ENCODE measurements at regions not wholly inside any gene's neighbourhood (a gene's known extent, or its start where the extent isn't known, plus 50 kb on each side); places are given as distances from the start of the nearest gene placed in this dataset.

GRCh38 chr6:40232698-40233097, 298.4 kb upstream of the MOCS1 start:
- Histone ChIP-seq H3K4me2 (no peak overlapping the region), H3K4me3 (no peak overlapping the region), H4K20me1 (no peaks in the 10 kb centered on the region), H3K9ac (no peak overlapping the region), H3K4me1 (no peaks in the 10 kb centered on the region), H3K27me3 (no peaks in the 10 kb centered on the region), H3K9me3 (replicated peaks in 1 of 11) (peaks cover 0 to 25% (median 13%) of the 10 kb centered on the region in 11 experiments; a peak in 15 of 22 replicates), H3K27ac (no peak overlapping the region), H3K36me3 (no peaks in the 10 kb centered on the region)
- no peak for TF ChIP-seq Cebpa-rat (IDR thresholded peaks at IDR 0.05)

- H3K27me3 ChIP-seq: no peaks in the 10 kb centered on the region
- TF ChIP-seq Cebpa-rat (IDR thresholded peaks at IDR 0.05): no peak
- H3K9ac ChIP-seq: no peak overlapping the region
- H3K9me3 ChIP-seq (replicated peaks in 1 of 11): peaks cover 7 to 25% (median 16%) of the 10 kb centered on the region in 11 experiments; a peak in 21 of 22 replicates
- H3K4me3 ChIP-seq: no peak overlapping the region
- H4K20me1 ChIP-seq: no peaks in the 10 kb centered on the region
- no peaks in the 10 kb centered on the region for H3K36me3 ChIP-seq
- no peak overlapping the region for H3K4me2 ChIP-seq
- no peaks in the 10 kb centered on the region for H3K4me1 ChIP-seq
- H3K27ac ChIP-seq: no peak overlapping the region
These were observed 293.5 kb upstream of the MOCS1 start for GRCh38 chr6:40227735-40228134.

- no peak for TF ChIP-seq Cebpa-rat (IDR thresholded peaks at IDR 0.05)
- Histone ChIP-seq H3K27me3 (no peaks in the 10 kb centered on the region), H3K27ac (no peak overlapping the region), H3K4me2 (no peak overlapping the region), H3K9me3 (replicated peaks in 1 of 11) (peaks cover 7 to 25% (median 16%) of the 10 kb centered on the region in 11 experiments; a peak in 21 of 22 replicates), H4K20me1 (no peaks in the 10 kb centered on the region), H3K9ac (no peak overlapping the region), H3K4me1 (no peaks in the 10 kb centered on the region), H3K4me3 (no peak overlapping the region), H3K36me3 (no peaks in the 10 kb centered on the region)
These were observed 288.1 kb upstream of the MOCS1 start for GRCh38 chr6:40222354-40222753.

GRCh38 chr6:40219799-40220198, 285.5 kb upstream of the MOCS1 start:
- Histone ChIP-seq H3K4me2 (no peak overlapping the region), H3K27ac (no peak overlapping the region), H3K36me3 (no peaks in the 10 kb centered on the region), H3K9ac (no peak overlapping the region), H3K27me3 (no peaks in the 10 kb centered on the region), H3K4me1 (no peaks in the 10 kb centered on the region), H3K9me3 (replicated peaks in 1 of 11) (peaks cover 7 to 16% (median 15%) of the 10 kb centered on the region in 11 experiments; a peak in 20 of 22 replicates), H3K4me3 (no peak overlapping the region), H4K20me1 (no peaks in the 10 kb centered on the region)
- TF ChIP-seq Cebpa-rat (IDR thresholded peaks at IDR 0.05): no peak

GRCh38 chr6:40210628-40211056, 276.4 kb upstream of the MOCS1 start:
- H3K4me2 ChIP-seq: peak overlapping the region in 4 of 11 experiments; percentile 14 to 26 (median 19); a peak in 4 of 22 replicates
- no peak for TF ChIP-seq Cebpa-rat (IDR thresholded peaks at IDR 0.05)

GRCh38 chr6:40205801-40206200, 271.5 kb upstream of the MOCS1 start:
- H3K9me3 ChIP-seq (replicated peaks in 1 of 11): peaks cover 24 to 46% (median 39%) of the 10 kb centered on the region in 11 experiments
- no peaks in the 10 kb centered on the region for H4K20me1 ChIP-seq
- H3K9ac ChIP-seq: no peak overlapping the region
- H3K27ac ChIP-seq: no peak overlapping the region
- TF ChIP-seq Cebpa-rat (IDR thresholded peaks at IDR 0.05): no peak
- H3K36me3 ChIP-seq: no peaks in the 10 kb centered on the region
- H3K4me2 ChIP-seq: no peak overlapping the region
- H3K4me1 ChIP-seq: peaks cover 0 to 7% (median 2%) of the 10 kb centered on the region in 10 experiments; a peak in 6 of 20 replicates
- H3K4me3 ChIP-seq: no peak overlapping the region
- H3K27me3 ChIP-seq: no peaks in the 10 kb centered on the region

More at GRCh38 chr6:40210628-40211056, 276.4 kb upstream of the MOCS1 start:
- no peaks in the 10 kb centered on the region for H3K27me3 ChIP-seq
- H3K9ac ChIP-seq: no peak overlapping the region
- H3K9me3 ChIP-seq (replicated peaks in 1 of 11): peaks cover under 1 to 6% (median 4%) of the 10 kb centered on the region in 11 experiments; a peak in 17 of 22 replicates
- H3K27ac ChIP-seq: no peak overlapping the region
- no peak overlapping the region for H3K4me3 ChIP-seq
- peaks cover 0 to 12% (median 4%) of the 10 kb centered on the region in 10 experiments; a peak in 6 of 20 replicates for H3K4me1 ChIP-seq
- H4K20me1 ChIP-seq: no peaks in the 10 kb centered on the region
- H3K36me3 ChIP-seq: no peaks in the 10 kb centered on the region

- H4K20me1 ChIP-seq: no peaks in the 10 kb centered on the region
- H3K9me3 ChIP-seq (replicated peaks in 1 of 11): peaks cover 24 to 48% (median 39%) of the 10 kb centered on the region in 11 experiments
- H3K27ac ChIP-seq: no peak overlapping the region
- no peak overlapping the region for H3K4me3 ChIP-seq
- TF ChIP-seq Cebpa-rat (IDR thresholded peaks at IDR 0.05): no peak
- no peaks in the 10 kb centered on the region for H3K36me3 ChIP-seq
- H3K9ac ChIP-seq: no peak overlapping the region
- 0 out of 20 replicates have a peak, but pooled peaks cover 0 to 3% (median 0%) of the 10 kb centered on the region in 10 experiments for H3K4me1 ChIP-seq
- H3K4me2 ChIP-seq: no peak overlapping the region
- no peaks in the 10 kb centered on the region for H3K27me3 ChIP-seq
These were observed 270.7 kb upstream of the MOCS1 start for GRCh38 chr6:40205004-40205403.

GRCh38 chr6:40197371-40197770, 263.1 kb upstream of the MOCS1 start:
- no peak overlapping the region for H3K27ac ChIP-seq
- peaks cover 4 to 16% (median 10%) of the 10 kb centered on the region in 11 experiments; a peak in 14 of 22 replicates for H3K9me3 ChIP-seq (replicated peaks in 1 of 11)
- no peaks in the 10 kb centered on the region for H4K20me1 ChIP-seq
- no peaks in the 10 kb centered on the region for H3K36me3 ChIP-seq
- TF ChIP-seq Cebpa-rat (IDR thresholded peaks at IDR 0.05): no peak
- H3K4me2 ChIP-seq: no peak overlapping the region
- H3K9ac ChIP-seq: no peak overlapping the region
- peaks cover 0 to 46% (median 40%) of the 10 kb centered on the region in 10 experiments; a peak in 17 of 20 replicates for H3K4me1 ChIP-seq
- no peak overlapping the region for H3K4me3 ChIP-seq
- no peaks in the 10 kb centered on the region for H3K27me3 ChIP-seq

GRCh38 chr6:40196135-40196518, 261.9 kb upstream of the MOCS1 start:
- Histone ChIP-seq H3K4me1 (peaks cover 0 to 52% (median 46%) of the 10 kb centered on the region in 10 experiments; a peak in 17 of 20 replicates), H3K9me3 (replicated peaks in 1 of 11) (peaks cover 0 to 5% (median 1%) of the 10 kb centered on the region in 11 experiments; a peak in 8 of 22 replicates), H3K4me3 (no peak overlapping the region), H3K27ac (no peak overlapping the region; a peak in 1 of 22 replicates), H4K20me1 (no peaks in the 10 kb centered on the region), H3K27me3 (no peaks in the 10 kb centered on the region), H3K36me3 (no peaks in the 10 kb centered on the region), H3K4me2 (peak overlapping the region in 9 of 11 experiments; percentile 31 to 82 (median 65); a peak in 18 of 22 replicates), H3K9ac (no peak overlapping the region)
- TF ChIP-seq Cebpa-rat (IDR thresholded peaks at IDR 0.05): no peak

Measured in BLaER1 treated with 17β-estradiol and CSF1 and Interleukin-3, amounts not matched to agents 10 nM and 100 nM (cell line).